CD4-positive, alpha-beta T cell (primary cell): ENCODE measurements at regions not wholly inside any gene's neighbourhood (a gene's known extent, or its start where the extent isn't known, plus 50 kb on each side); places are given as distances from the start of the nearest gene placed in this dataset.
"Not testable (repeated sequence)": the region's sequence is repeated elsewhere in the genome, so short reads cannot be mapped to it uniquely, and the experiment has no call there.

Experiments used
- ATAC-seq: fragments of 200-7000 bp; cut with Tn5 transposase; one replicate; pipeline ENCODE4 v1.10.0; 2022; ENCODE audit warnings: mild to moderate bottlenecking; ENCODE audit not compliant: poor library complexity
- CTCF ChIA-PET: fragments of 350-600 bp; sonication (Branson Sonifier 250); formaldehyde crosslinking; loops from one replicate; lab custom pipeline; 2021; ENCODE audit warnings: antibody characterized with exemption, inconsistent platforms; lab: Charles Lee
- POLR2A ChIA-PET: fragments of 350-600 bp; sonication (Branson Sonifier 250); formaldehyde crosslinking; loops from one replicate; lab custom pipeline; 2021; ENCODE audit warnings: antibody characterized with exemption, inconsistent platforms; lab: Charles Lee
- DNase-seq, 14 experiments: peaks; one replicate each; pipeline ENCODE4 v3.0.0-alpha.2; 2013 to 2020; ENCODE audit warnings: mixed read lengths in 2 of 14
- H3K27ac ChIP-seq, 2 donors: one replicate each; pipeline versions ENCODE4 v1.5.1 to v1.7.0; 2013; ENCODE audit warnings: low read length in 2 of 2, low read depth in 1 of 2, mild to moderate bottlenecking in 1 of 2
- H3K27me3 ChIP-seq, 2 experiments: 1 replicate in 1 of 2; 2 replicates in 1 of 2; pipeline versions ENCODE4 v1.6.1 to v1.7.0; 2013; ENCODE audit warnings: low read length in 2 of 2, control low read depth in 1 of 2, mild to moderate bottlenecking in 1 of 2, moderate library complexity in 1 of 2; ENCODE audit not compliant: insufficient read depth in 2 of 2, control insufficient read depth in 1 of 2
- H3K36me3 ChIP-seq: one replicate; pipeline ENCODE4 v1.6.1; 2013; ENCODE audit warnings: low read length, control low read depth; ENCODE audit not compliant: insufficient read depth
- H3K4me1 ChIP-seq: one replicate; pipeline ENCODE4 v1.6.1; 2013; ENCODE audit warnings: low read length, control low read depth; ENCODE audit not compliant: insufficient read depth
- H3K4me3 ChIP-seq: one replicate; pipeline ENCODE4 v1.5.1; 2013; ENCODE audit warnings: mild to moderate bottlenecking, low read length, moderate library complexity
- H3K9me3 ChIP-seq, 2 experiments: 1 replicate in 1 of 2; 2 replicates in 1 of 2; pipeline versions ENCODE4 v1.6.1 to v1.7.0; 2013; ENCODE audit warnings: low read length in 2 of 2, mild to moderate bottlenecking in 2 of 2, control low read depth in 1 of 2, moderate library complexity in 1 of 2; ENCODE audit not compliant: control insufficient read depth in 1 of 2, insufficient read depth in 1 of 2
- H3K27ac Mint-ChIP-seq: one replicate; pipeline ENCODE4 v1.8.0; 2020; ENCODE audit warnings: mixed read lengths
- H3K27me3 Mint-ChIP-seq: one replicate; pipeline ENCODE4 v1.8.0; 2021; ENCODE audit warnings: mixed read lengths
- H3K36me3 Mint-ChIP-seq: one replicate; pipeline ENCODE4 v1.8.0; 2021; ENCODE audit warnings: low read depth, mixed read lengths
- H3K4me1 Mint-ChIP-seq: one replicate; pipeline ENCODE4 v1.8.0; 2021; ENCODE audit warnings: low read depth, mixed read lengths
- H3K4me3 Mint-ChIP-seq: one replicate; pipeline ENCODE4 v1.8.0; 2020; ENCODE audit warnings: mild to moderate bottlenecking, mixed read lengths
- H3K9me3 Mint-ChIP-seq: one replicate; pipeline ENCODE4 v1.8.0; 2020; ENCODE audit warnings: mixed read lengths
- intact Hi-C, 2 experiments: fragments of 100-400 bp; cut with DNase I in 1 of 2; cut with micrococcal nuclease in 1 of 2; formaldehyde crosslinking; loops; one replicate each; pipeline versions ENCODE4 v1.15.1 to v1.9.0; 2023 to 2025; cut with DNase I, micrococcal nuclease
- TF ChIP-seq, protein P1 (sequence below): fragments of 200-600 bp; IDR thresholded peaks from one replicate; pipeline ENCODE4 v1.8.0; 2022; ENCODE audit warnings: antibody characterized with exemption, mild to moderate bottlenecking

GRCh38 chr22:44566911-44567310, 68.9 kb upstream of the RTL6 start:
- TF ChIP-seq, protein P1, sequence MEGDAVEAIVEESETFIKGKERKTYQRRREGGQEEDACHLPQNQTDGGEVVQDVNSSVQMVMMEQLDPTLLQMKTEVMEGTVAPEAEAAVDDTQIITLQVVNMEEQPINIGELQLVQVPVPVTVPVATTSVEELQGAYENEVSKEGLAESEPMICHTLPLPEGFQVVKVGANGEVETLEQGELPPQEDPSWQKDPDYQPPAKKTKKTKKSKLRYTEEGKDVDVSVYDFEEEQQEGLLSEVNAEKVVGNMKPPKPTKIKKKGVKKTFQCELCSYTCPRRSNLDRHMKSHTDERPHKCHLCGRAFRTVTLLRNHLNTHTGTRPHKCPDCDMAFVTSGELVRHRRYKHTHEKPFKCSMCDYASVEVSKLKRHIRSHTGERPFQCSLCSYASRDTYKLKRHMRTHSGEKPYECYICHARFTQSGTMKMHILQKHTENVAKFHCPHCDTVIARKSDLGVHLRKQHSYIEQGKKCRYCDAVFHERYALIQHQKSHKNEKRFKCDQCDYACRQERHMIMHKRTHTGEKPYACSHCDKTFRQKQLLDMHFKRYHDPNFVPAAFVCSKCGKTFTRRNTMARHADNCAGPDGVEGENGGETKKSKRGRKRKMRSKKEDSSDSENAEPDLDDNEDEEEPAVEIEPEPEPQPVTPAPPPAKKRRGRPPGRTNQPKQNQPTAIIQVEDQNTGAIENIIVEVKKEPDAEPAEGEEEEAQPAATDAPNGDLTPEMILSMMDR, result no peak
- intact Hi-C loops, result loop anchor here in 1 of 2 experiments (1.0 to 5.0 kb wide), 2 partner anchors 230 to 574 kb away; no protein-coding TSS in a partner anchor
- ChIA-PET POLR2A (no interaction called here), CTCF (no interaction called here)
- peak in 1 of 14 experiments; percentile 22 for DNase-seq
- H3K36me3 ChIP-seq, result no peaks in the 10 kb centered on the region
- peaks cover 4% of the 10 kb centered on the region in 2 experiments for H3K9me3 ChIP-seq
- Mint-ChIP-seq H3K9me3 (peaks cover 5% of the 10 kb centered on the region), H3K27me3 (no peaks in the 10 kb centered on the region), H3K4me3 (no peak overlapping the region), H3K36me3 (no peaks in the 10 kb centered on the region), H3K4me1 (no peaks in the 10 kb centered on the region), H3K27ac (no peak overlapping the region)
- H3K27me3 ChIP-seq, result no peaks in the 10 kb centered on the region
- no peak overlapping the region for H3K4me3 ChIP-seq
- no peaks in the 10 kb centered on the region for H3K4me1 ChIP-seq
- ATAC-seq, result no peak
- no peak overlapping the region for H3K27ac ChIP-seq

- POLR2A ChIA-PET, H3K9me3 Mint-ChIP-seq, H3K4me3 Mint-ChIP-seq, DNase-seq, H3K27ac Mint-ChIP-seq, H3K27me3 Mint-ChIP-seq, H3K27me3 ChIP-seq, H3K36me3 ChIP-seq, ATAC-seq, H3K27ac ChIP-seq, H3K36me3 Mint-ChIP-seq, H3K9me3 ChIP-seq, H3K4me3 ChIP-seq, intact Hi-C loops, H3K4me1 Mint-ChIP-seq, H3K4me1 ChIP-seq: not testable (repeated sequence)
- CTCF ChIA-PET, result interaction anchor here (0.7 kb wide), 1 partner anchor 15 kb away, joined by 3 read pairs; no protein-coding TSS in a partner anchor
Observed at GRCh38 chr22:44562651-44563050, 64.6 kb upstream of the RTL6 start.

GRCh38 chr22:44561139-44561840, 63.3 kb upstream of the RTL6 start:
- CTCF ChIA-PET, result no interaction called here
- TF ChIP-seq, protein P1, result no peak

GRCh38 chr22:44558671-44559070, 60.6 kb upstream of the RTL6 start:
- H3K4me1 Mint-ChIP-seq, H3K4me3 ChIP-seq, H3K36me3 ChIP-seq, CTCF ChIA-PET, intact Hi-C loops, H3K9me3 Mint-ChIP-seq, H3K4me1 ChIP-seq, H3K9me3 ChIP-seq, H3K4me3 Mint-ChIP-seq, H3K36me3 Mint-ChIP-seq, POLR2A ChIA-PET, H3K27me3 ChIP-seq, ATAC-seq, H3K27ac Mint-ChIP-seq, H3K27ac ChIP-seq: not testable (repeated sequence)
- H3K27me3 Mint-ChIP-seq, result peaks cover 28% of the 10 kb centered on the region
- peak in 1 of 14 experiments; percentile 47 for DNase-seq

More at GRCh38 chr22:44561139-44561840, 63.3 kb upstream of the RTL6 start:
- peaks cover 4% of the 10 kb centered on the region for H3K27me3 Mint-ChIP-seq
- peaks cover 5% of the 10 kb centered on the region for H3K9me3 Mint-ChIP-seq
- no peak overlapping the region for H3K4me3 Mint-ChIP-seq
- DNase-seq, result no peak
- POLR2A ChIA-PET, result no interaction called here
- H3K36me3 Mint-ChIP-seq, result no peaks in the 10 kb centered on the region
- ATAC-seq, result no peak
- H3K36me3 ChIP-seq, result no peaks in the 10 kb centered on the region
- no peaks in the 10 kb centered on the region for H3K4me1 ChIP-seq
- no peak overlapping the region for H3K27ac Mint-ChIP-seq
- no peak overlapping the region for H3K27ac ChIP-seq
- no peaks in the 10 kb centered on the region for H3K27me3 ChIP-seq
- no peaks in the 10 kb centered on the region for H3K4me1 Mint-ChIP-seq
- H3K4me3 ChIP-seq, result no peak overlapping the region
- intact Hi-C loops, result no loop called here
- H3K9me3 ChIP-seq, result peaks cover 0 to 4% of the 10 kb centered on the region in 2 experiments

DNA sequence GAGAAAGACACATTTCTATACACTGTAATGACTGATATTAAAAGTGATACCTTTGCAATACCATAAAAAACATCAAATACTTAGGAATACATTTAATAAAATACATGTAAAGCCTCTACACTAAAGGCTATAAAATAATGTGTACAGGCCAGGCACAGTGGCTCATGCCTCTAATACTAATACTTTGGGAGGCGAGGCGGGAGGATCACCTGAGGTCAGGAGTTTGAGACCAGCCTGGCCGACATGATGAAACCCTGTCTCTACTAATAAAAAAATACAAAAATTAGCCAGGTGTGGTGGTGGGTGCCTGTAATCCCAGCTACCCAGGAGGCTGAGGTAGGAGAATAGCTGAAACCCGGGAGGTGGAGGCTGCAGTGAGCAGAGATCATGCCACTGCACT, 59.8 kb upstream of the RTL6 start:
- H3K4me1 Mint-ChIP-seq, H3K36me3 ChIP-seq, CTCF ChIA-PET, DNase-seq, H3K27ac Mint-ChIP-seq, POLR2A ChIA-PET, H3K9me3 ChIP-seq, intact Hi-C loops, H3K9me3 Mint-ChIP-seq, H3K27me3 ChIP-seq, ATAC-seq, H3K27ac ChIP-seq, H3K4me3 Mint-ChIP-seq, H3K36me3 Mint-ChIP-seq, H3K4me3 ChIP-seq, H3K4me1 ChIP-seq: not testable (repeated sequence)
- peaks cover 29% of the 10 kb centered on the region for H3K27me3 Mint-ChIP-seq
